ENCODE measurements at regions not wholly inside any gene's neighbourhood (a gene's known extent, or its start where the extent isn't known, plus 50 kb on each side); places are given as distances from the start of the nearest gene placed in this dataset.
"Not testable (repeated sequence)": the region's sequence is repeated elsewhere in the genome, so short reads cannot be mapped to it uniquely, and the experiment has no call there.

GRCh38 chrX:43405191-43405590 is 250.9 kb upstream of the MAOA start:
- Histone ChIP-seq H2AFZ (ENCODE audit: low read depth, low read length) (no peak overlapping the region), H3K4me3 (ENCODE audit: low read length) (no peak overlapping the region), H3K4me1 (ENCODE audit: insufficient read depth, low read length) (no peaks in the 10 kb centered on the region), H3K36me3 (ENCODE audit: insufficient read depth, low read length) (no peaks in the 10 kb centered on the region), H3K27me3 (ENCODE audit: insufficient read depth, low read length) (peaks cover 4% of the 10 kb centered on the region), H3K9me3 (ENCODE audit: low read length) (no peaks in the 10 kb centered on the region)

GRCh38 chrX:43423876-43424275 is 232.2 kb upstream of the MAOA start:
- Histone ChIP-seq H3K4me3 (ENCODE audit: low read length) (no peak overlapping the region), H2AFZ (ENCODE audit: low read depth, low read length) (no peak overlapping the region), H3K4me1 (ENCODE audit: insufficient read depth, low read length) (no peaks in the 10 kb centered on the region), H3K27me3 (ENCODE audit: insufficient read depth, low read length) (no peaks in the 10 kb centered on the region), H3K36me3 (ENCODE audit: insufficient read depth, low read length) (no peaks in the 10 kb centered on the region), H3K9me3 (ENCODE audit: low read length) (no peaks in the 10 kb centered on the region)

- H3K9me3 ChIP-seq (ENCODE audit: low read length): no peaks in the 10 kb centered on the region
- H3K4me3 ChIP-seq (ENCODE audit: low read length): no peak overlapping the region
- no peaks in the 10 kb centered on the region for H3K4me1 ChIP-seq (ENCODE audit: insufficient read depth, low read length)
- no peaks in the 10 kb centered on the region for H3K27me3 ChIP-seq (ENCODE audit: insufficient read depth, low read length)
- H3K36me3 ChIP-seq (ENCODE audit: insufficient read depth, low read length): no peaks in the 10 kb centered on the region
- H2AFZ ChIP-seq (ENCODE audit: low read depth, low read length): no peak overlapping the region
Measured at GRCh38 chrX:43436517-43436916, 219.6 kb upstream of the MAOA start.

GRCh38 chrX:43446752-43447151 is 209.3 kb upstream of the MAOA start:
- Histone ChIP-seq H3K4me1 (ENCODE audit: insufficient read depth, low read length) (no peaks in the 10 kb centered on the region), H3K4me3 (ENCODE audit: low read length) (no peak overlapping the region), H2AFZ (ENCODE audit: low read depth, low read length) (no peak overlapping the region), H3K36me3 (ENCODE audit: insufficient read depth, low read length) (no peaks in the 10 kb centered on the region), H3K27me3 (ENCODE audit: insufficient read depth, low read length) (no peaks in the 10 kb centered on the region), H3K9me3 (ENCODE audit: low read length) (no peaks in the 10 kb centered on the region)

GRCh38 chrX:43448688-43449087 is 207.4 kb upstream of the MAOA start:
- Histone ChIP-seq H3K27me3 (ENCODE audit: insufficient read depth, low read length) (no peaks in the 10 kb centered on the region), H3K36me3 (ENCODE audit: insufficient read depth, low read length) (no peaks in the 10 kb centered on the region), H3K4me3 (ENCODE audit: low read length) (no peak overlapping the region), H3K9me3 (ENCODE audit: low read length) (no peaks in the 10 kb centered on the region), H2AFZ (ENCODE audit: low read depth, low read length) (no peak overlapping the region), H3K4me1 (ENCODE audit: insufficient read depth, low read length) (no peaks in the 10 kb centered on the region)

- Histone ChIP-seq H3K9me3 (ENCODE audit: low read length) (no peaks in the 10 kb centered on the region), H2AFZ (ENCODE audit: low read depth, low read length) (no peak overlapping the region), H3K36me3 (ENCODE audit: insufficient read depth, low read length) (no peaks in the 10 kb centered on the region), H3K4me3 (ENCODE audit: low read length) (no peak overlapping the region), H3K27me3 (ENCODE audit: insufficient read depth, low read length) (no peaks in the 10 kb centered on the region), H3K4me1 (ENCODE audit: insufficient read depth, low read length) (no peaks in the 10 kb centered on the region)
Measured at GRCh38 chrX:43450355-43450754, 205.7 kb upstream of the MAOA start.

GRCh38 chrX:43451976-43452686 is 204.0 kb upstream of the MAOA start:
- not testable (repeated sequence) for H3K4me3 ChIP-seq (ENCODE audit: low read length); H3K36me3 ChIP-seq (ENCODE audit: insufficient read depth, low read length); H3K4me1 ChIP-seq (ENCODE audit: insufficient read depth, low read length); H3K27me3 ChIP-seq (ENCODE audit: insufficient read depth, low read length); H2AFZ ChIP-seq (ENCODE audit: low read depth, low read length); H3K9me3 ChIP-seq (ENCODE audit: low read length)

GRCh38 chrX:43456063-43456462 is 200.0 kb upstream of the MAOA start:
- H3K27me3 ChIP-seq (ENCODE audit: insufficient read depth, low read length): no peaks in the 10 kb centered on the region
- no peaks in the 10 kb centered on the region for H3K4me1 ChIP-seq (ENCODE audit: insufficient read depth, low read length)

GRCh38 chrX:43456906-43457305 is 199.2 kb upstream of the MAOA start:
- Histone ChIP-seq H3K4me3 (ENCODE audit: low read length) (no peak overlapping the region), H3K36me3 (ENCODE audit: insufficient read depth, low read length) (no peaks in the 10 kb centered on the region), H2AFZ (ENCODE audit: low read depth, low read length) (no peak overlapping the region), H3K9me3 (ENCODE audit: low read length) (no peaks in the 10 kb centered on the region), H3K27me3 (ENCODE audit: insufficient read depth, low read length) (no peaks in the 10 kb centered on the region), H3K4me1 (ENCODE audit: insufficient read depth, low read length) (no peaks in the 10 kb centered on the region)

More at GRCh38 chrX:43456063-43456462, 200.0 kb upstream of the MAOA start:
- H2AFZ ChIP-seq (ENCODE audit: low read depth, low read length): no peak overlapping the region
- no peak overlapping the region for H3K4me3 ChIP-seq (ENCODE audit: low read length)
- no peaks in the 10 kb centered on the region for H3K9me3 ChIP-seq (ENCODE audit: low read length)
- no peaks in the 10 kb centered on the region for H3K36me3 ChIP-seq (ENCODE audit: insufficient read depth, low read length)

GRCh38 chrX:43467608-43468234 is 188.4 kb upstream of the MAOA start:
- Histone ChIP-seq H3K27me3 (ENCODE audit: insufficient read depth, low read length) (no peaks in the 10 kb centered on the region), H3K9me3 (ENCODE audit: low read length) (no peaks in the 10 kb centered on the region), H3K4me3 (ENCODE audit: low read length) (no peak overlapping the region), H2AFZ (ENCODE audit: low read depth, low read length) (no peak overlapping the region), H3K4me1 (ENCODE audit: insufficient read depth, low read length) (no peaks in the 10 kb centered on the region), H3K36me3 (ENCODE audit: insufficient read depth, low read length) (no peaks in the 10 kb centered on the region)

- no peak overlapping the region for H2AFZ ChIP-seq (ENCODE audit: low read depth, low read length)
- no peaks in the 10 kb centered on the region for H3K4me1 ChIP-seq (ENCODE audit: insufficient read depth, low read length)
- no peaks in the 10 kb centered on the region for H3K9me3 ChIP-seq (ENCODE audit: low read length)
- no peaks in the 10 kb centered on the region for H3K27me3 ChIP-seq (ENCODE audit: insufficient read depth, low read length)
- H3K4me3 ChIP-seq (ENCODE audit: low read length): no peak overlapping the region
- H3K36me3 ChIP-seq (ENCODE audit: insufficient read depth, low read length): no peaks in the 10 kb centered on the region
Measured at GRCh38 chrX:43469391-43470054, 186.6 kb upstream of the MAOA start.

GRCh38 chrX:43474321-43474720 is 181.8 kb upstream of the MAOA start:
- H3K9me3 ChIP-seq (ENCODE audit: low read length): no peaks in the 10 kb centered on the region
- H3K4me1 ChIP-seq (ENCODE audit: insufficient read depth, low read length): no peaks in the 10 kb centered on the region
- no peak overlapping the region for H3K4me3 ChIP-seq (ENCODE audit: low read length)
- no peak overlapping the region for H2AFZ ChIP-seq (ENCODE audit: low read depth, low read length)
- no peaks in the 10 kb centered on the region for H3K36me3 ChIP-seq (ENCODE audit: insufficient read depth, low read length)
- no peaks in the 10 kb centered on the region for H3K27me3 ChIP-seq (ENCODE audit: insufficient read depth, low read length)

GRCh38 chrX:43479070-43479469 is 177.0 kb upstream of the MAOA start:
- Histone ChIP-seq H3K9me3 (ENCODE audit: low read length) (no peaks in the 10 kb centered on the region), H2AFZ (ENCODE audit: low read depth, low read length) (no peak overlapping the region), H3K4me1 (ENCODE audit: insufficient read depth, low read length) (no peaks in the 10 kb centered on the region), H3K4me3 (ENCODE audit: low read length) (no peak overlapping the region), H3K27me3 (ENCODE audit: insufficient read depth, low read length) (no peaks in the 10 kb centered on the region), H3K36me3 (ENCODE audit: insufficient read depth, low read length) (no peaks in the 10 kb centered on the region)

Data from neuron (in vitro differentiated cells).